GM20431 (cell line): ENCODE measurements at regions not wholly inside any gene's neighbourhood (a gene's known extent, or its start where the extent isn't known, plus 50 kb on each side); places are given as distances from the start of the nearest gene placed in this dataset.

ENCODE experiments used
- in situ Hi-C: fragments of 300-500 bp; cut with MseI, MboI; formaldehyde crosslinking; loops from one replicate; pipeline ENCODE4 v1.15.0; 2020; ENCODE audit warnings: low sequenced_read_pairs; ENCODE audit not compliant: unreplicated experiment

GRCh38 chr6:14966906-14967711, 278.8 kb upstream of the JARID2 start:
- in situ Hi-C loops: no loop called here

- in situ Hi-C loops: no loop called here
These were observed 277.7 kb upstream of the JARID2 start for GRCh38 chr6:14968056-14968637.

DNA sequence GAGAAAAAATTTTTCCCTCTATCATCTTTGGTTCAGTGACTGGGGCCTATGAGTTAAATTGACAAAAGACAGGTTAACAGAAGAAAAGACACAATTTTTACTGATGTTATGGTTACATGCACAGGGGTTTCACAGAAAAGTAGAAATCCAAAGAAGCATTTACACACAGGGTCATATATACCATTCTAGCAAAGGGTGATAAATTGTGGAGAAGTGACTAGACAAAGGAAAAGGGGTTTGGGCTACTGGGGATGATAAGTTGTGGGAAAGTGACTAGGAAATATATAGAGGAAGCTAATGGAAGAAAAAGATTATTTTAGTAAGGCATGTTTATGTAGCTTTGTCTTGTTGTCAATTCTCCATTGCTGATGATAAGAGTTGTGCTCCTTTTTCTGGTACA, 276.7 kb upstream of the JARID2 start:
- in situ Hi-C loops: no loop called here

- in situ Hi-C loops: no loop called here
These were observed 273.3 kb upstream of the JARID2 start for GRCh38 chr6:14972379-14973067.

DNA sequence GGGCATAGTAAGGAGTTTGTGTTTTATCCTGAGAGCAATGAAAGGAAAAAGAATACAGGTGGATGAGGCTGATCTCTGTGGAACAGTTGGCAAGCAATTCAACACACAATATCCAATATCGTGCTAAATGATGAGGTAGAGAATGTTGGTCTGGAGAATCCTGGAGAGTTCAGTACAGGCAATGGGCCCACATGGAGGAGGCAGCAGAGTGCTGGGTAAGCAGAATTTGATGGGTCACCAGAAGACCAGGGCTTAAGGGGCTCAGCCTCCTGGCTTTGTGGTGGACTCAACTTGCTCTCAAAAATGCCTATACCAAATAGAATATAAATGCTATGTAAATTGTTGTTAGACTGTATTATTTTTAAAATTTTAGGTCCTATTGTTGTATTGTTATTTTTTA, 271.5 kb upstream of the JARID2 start:
- in situ Hi-C loops: no loop called here

DNA sequence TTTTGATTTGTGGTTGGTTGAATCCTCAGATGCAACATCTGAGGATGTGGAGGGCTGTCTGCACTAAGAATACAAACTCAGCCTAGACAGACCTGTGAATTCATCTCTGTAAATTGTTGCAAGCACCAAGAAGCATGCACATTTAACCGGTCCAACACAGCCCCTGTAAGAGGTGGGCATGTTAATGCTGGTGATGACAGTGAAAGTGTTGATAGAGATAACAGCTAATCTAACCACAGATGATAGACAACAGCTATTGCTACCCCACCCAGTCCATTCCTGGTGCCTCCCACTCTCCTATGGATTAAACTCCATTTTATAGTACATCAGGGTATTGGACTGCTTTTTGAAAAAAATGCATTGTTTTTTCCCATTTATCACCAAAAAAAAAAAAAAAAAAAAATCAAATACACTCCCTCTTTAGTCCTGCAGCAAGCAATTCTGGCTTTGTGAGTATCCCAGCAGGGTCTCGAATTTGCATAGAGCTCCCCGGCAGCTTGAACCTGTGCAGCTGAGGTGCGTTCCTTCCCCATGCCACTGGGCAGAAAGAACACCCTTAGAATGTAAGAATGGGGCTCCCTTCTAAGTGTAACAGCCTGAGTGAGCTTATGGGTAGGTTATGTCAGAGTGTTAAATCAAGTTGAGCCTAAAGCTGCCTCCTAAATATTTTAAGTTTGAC, 270.9 kb upstream of the JARID2 start:
- in situ Hi-C loops: no loop called here

DNA sequence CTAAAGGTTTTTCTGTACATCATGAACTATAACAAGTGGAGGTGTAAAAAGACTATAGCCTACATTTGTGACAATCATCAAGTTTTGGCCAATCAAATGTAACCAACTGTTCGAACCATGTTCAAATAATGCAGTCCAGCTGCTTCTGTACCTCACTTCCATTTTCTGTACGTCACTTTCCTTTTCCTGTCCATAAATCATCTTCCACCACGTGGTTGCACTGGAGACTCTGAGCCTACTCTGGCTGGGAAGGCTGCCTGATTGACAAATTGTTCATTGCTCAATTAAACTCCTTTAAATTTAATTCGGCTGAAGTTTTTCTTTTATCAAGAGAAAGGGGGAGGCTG, 270.4 kb upstream of the JARID2 start:
- in situ Hi-C loops: no loop called here

DNA sequence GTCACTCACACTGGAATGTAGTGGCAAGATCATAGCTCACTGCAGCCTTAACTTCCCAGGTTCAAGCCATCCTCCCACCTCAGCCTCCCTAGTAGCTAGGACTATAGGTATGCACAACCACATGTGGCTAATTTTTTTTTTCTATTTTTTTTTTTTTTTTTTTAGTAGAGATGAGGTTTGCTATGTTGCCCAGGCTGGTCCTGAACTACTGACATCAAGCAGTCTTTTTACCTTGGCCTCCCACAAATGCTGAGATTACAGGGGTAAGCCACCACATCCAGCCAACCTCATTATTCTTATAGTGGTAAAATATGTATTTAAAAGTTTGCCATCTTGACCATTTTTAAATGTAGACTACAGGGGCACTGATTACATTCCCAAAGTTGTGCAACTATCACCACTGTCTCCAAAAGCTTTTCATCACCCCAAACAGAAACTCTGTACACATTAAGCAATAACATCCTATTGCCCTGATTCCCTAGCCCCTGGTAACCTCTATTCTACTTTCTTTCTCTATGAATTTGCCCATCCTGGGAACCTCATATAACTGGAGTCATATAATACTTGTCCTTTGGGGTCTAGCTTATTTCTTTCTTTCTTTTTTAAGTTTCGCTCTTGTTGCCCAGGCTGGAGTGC, 268.0 kb upstream of the JARID2 start:
- in situ Hi-C loops: no loop called here

DNA sequence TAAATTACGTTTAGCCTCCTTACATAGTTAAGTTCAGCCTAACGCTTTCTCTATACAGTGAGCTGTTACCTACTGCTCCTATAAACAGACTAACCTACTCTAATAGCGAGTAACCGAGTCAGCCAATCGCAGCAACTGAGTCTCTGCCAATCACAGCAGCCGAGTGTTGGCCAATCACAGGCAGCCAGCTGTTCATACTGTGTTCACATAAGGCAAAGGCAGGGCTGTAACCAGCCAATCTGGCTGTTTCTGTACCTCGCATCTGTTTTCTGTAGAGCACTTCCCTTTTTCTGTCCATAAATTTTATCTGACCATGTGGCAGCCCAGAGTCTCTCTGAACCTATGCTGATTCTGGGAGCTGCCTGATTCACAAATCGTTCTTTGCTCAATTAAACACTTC, 263.9 kb upstream of the JARID2 start:
- in situ Hi-C loops: no loop called here

- in situ Hi-C loops: no loop called here
These were observed 262.0 kb upstream of the JARID2 start for GRCh38 chr6:14983599-14984518.

GRCh38 chr6:14984519-14984853, 261.4 kb upstream of the JARID2 start:
- in situ Hi-C loops: no loop called here

GRCh38 chr6:14985366-14985765, 260.5 kb upstream of the JARID2 start:
- in situ Hi-C loops: no loop called here

GRCh38 chr6:14986370-14986769, 259.5 kb upstream of the JARID2 start:
- in situ Hi-C loops: no loop called here

DNA sequence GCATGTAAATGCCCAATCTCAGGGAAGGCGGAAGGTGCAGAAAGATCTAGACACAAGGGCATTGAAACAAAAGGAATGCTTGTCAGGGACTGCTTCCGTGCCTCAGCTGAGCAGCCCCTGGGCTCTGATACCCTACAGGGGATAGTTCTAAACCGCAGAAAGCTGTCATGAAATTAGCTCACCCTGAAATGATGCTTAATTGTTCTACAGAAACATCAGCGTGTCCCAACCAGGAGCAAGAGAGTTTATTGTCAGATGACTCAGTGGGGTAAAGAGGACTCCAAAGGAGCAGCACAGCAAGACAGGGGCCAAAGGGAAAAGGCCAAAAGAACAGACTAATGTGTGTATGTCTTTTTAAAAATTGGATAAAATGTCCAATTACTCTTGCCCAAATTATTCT, 258.4 kb upstream of the JARID2 start:
- in situ Hi-C loops: no loop called here

- in situ Hi-C loops: no loop called here
These were observed 253.5 kb upstream of the JARID2 start for GRCh38 chr6:14992382-14992781.

- in situ Hi-C loops: no loop called here
These were observed 250.7 kb upstream of the JARID2 start for GRCh38 chr6:14995208-14995607.

DNA sequence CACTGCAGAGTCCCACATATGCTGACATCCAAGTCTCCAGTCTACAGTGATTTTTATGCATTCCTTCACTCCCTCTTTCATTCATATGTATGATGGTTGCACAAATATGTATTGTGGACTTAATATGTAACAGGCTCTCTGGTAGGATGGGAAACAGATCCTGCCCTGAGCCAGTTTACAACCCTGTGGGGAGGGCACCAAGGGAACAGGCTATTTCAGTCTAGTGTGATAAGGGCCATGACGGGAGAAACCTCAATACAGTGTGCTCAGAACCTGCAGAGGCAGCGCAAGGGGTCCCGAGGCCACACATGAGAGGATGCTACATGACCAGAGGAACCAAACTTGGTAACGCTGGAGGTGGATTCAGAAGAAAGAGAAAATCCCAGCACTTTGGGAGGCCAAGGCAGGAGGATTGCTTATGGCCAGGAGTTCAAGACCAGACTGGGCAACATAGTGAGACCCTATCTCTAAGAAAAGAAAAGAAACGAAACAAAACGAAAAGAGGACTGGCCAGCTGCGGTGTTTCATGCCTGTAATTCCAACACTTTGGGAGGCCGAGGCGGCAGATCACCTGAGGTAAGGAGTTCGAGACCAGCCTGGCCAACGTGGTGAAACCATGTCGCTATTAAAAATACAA, 249.8 kb upstream of the JARID2 start:
- in situ Hi-C loops: no loop called here

- in situ Hi-C loops: no loop called here
These were observed 249.0 kb upstream of the JARID2 start for GRCh38 chr6:14996892-14997291.

DNA sequence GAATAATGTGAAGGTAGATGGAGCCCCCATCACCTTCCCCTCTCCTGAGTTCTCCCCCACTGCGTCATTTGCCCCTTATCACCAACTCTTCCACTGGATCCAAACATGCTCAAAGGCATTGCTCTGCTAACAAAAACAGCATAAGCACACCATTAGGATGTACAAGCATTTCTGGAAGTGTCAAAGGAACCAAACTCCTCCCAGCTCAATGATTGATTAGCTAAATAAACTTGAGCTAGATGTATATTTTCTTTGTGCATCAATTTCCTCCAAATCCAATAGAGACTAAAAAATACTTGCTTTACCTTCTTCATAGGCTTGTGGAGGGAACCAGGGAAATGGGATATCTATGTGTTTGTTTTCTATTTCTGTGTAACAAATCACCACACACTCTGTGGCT, 248.4 kb upstream of the JARID2 start:
- in situ Hi-C loops: no loop called here
